A549 (cell line): ENCODE measurements at regions not wholly inside any gene's neighbourhood (a gene's known extent, or its start where the extent isn't known, plus 50 kb on each side); places are given as distances from the start of the nearest gene placed in this dataset.

Source experiments
- ATAC-seq, 2 experiments: fragments of 200-7000 bp in 1 of 2; fragments of >200 bp in 1 of 2; cut with Nextera tagmentation in 1 of 2; cut with Tn5 transposase in 1 of 2; 3 replicates each; pipeline versions ENCODE4 v1.8.0 to v1.9.1; 2018 to 2020; ENCODE audit warnings: mild to moderate bottlenecking in 1 of 2, moderate library complexity in 1 of 2
- CTCF ChIA-PET: fragments of 300-600 bp; sonication (Branson Sonifier 250); formaldehyde crosslinking; extraction: SDS; loops from one replicate; lab custom pipeline; 2021; ENCODE audit warnings: antibody characterized with exemption, inconsistent platforms; lab: Yijun Ruan, JAX
- POLR2A ChIA-PET: fragments of 350-600 bp; formaldehyde crosslinking; extraction: SDS; loops from one replicate; lab custom pipeline; 2021; ENCODE audit warnings: antibody characterized with exemption, inconsistent platforms; lab: Yijun Ruan, JAX
- DNase-seq, 2 experiments: peaks; one replicate each; pipeline versions ENCODE4 v3.0.0 to v3.0.0-alpha.2; 2011 to 2016; ENCODE audit warnings: low read depth in 1 of 2, low spot score in 1 of 2
- FAIRE-seq: peaks from 2 replicates; lab custom pipeline; 2011; peaks lifted over from hg19 to GRCh38; lab: Jason Lieb, UNC
- H3K27ac ChIP-seq, 2 experiments: fragments of >200 bp; sonication (Bioruptor Twin); formaldehyde crosslinking; 3 replicates each; pipeline ENCODE4 v1.5.1; 2016 to 2017
- H3K4me1 ChIP-seq: fragments of >200 bp; sonication (Bioruptor Twin); formaldehyde crosslinking; 3 replicates; pipeline ENCODE4 v1.6.1; 2016
- H3K4me2 ChIP-seq: fragments of >200 bp; sonication (Bioruptor Twin); formaldehyde crosslinking; 3 replicates; pipeline ENCODE4 v1.6.1; 2016
- H3K4me3 ChIP-seq: fragments of >200 bp; sonication (Bioruptor Twin); formaldehyde crosslinking; 3 replicates; pipeline ENCODE4 v1.5.1; 2016
- H3K9me3 ChIP-seq: fragments of >200 bp; sonication (Bioruptor Twin); formaldehyde crosslinking; 3 replicates; pipeline ENCODE4 v1.6.1; 2016
- BHLHE40 ChIP-seq: IDR thresholded peaks from 2 replicates; pipeline ENCODE4 v1.6.1; 2012; ENCODE audit warnings: low read depth, low read length, inconsistent platforms
- CHD2 ChIP-seq: fragments of 150-350 bp; IDR thresholded peaks from 2 replicates; pipeline ENCODE4 v1.6.1; 2014; ENCODE audit warnings: low read length; ENCODE audit not compliant: partially characterized antibody
- CTCF ChIP-seq: fragments of >200 bp; sonication (Bioruptor Twin); formaldehyde crosslinking; IDR thresholded peaks from 3 replicates; pipeline ENCODE4 v1.5.1; 2016
- EHF ChIP-seq: fragments of 250-450 bp; sonication (Bioruptor Pico); IDR thresholded peaks from 2 replicates; pipeline ENCODE4 v1.5.0; 2020; ENCODE audit warnings: mild to moderate bottlenecking
- EHMT2 ChIP-seq: fragments of 200-600 bp; sonication (generic); IDR thresholded peaks from 2 replicates; pipeline ENCODE4 v1.6.1; 2016; ENCODE audit warnings: antibody characterized with exemption, low read depth, mild to moderate bottlenecking, moderate library complexity
- EP300 ChIP-seq, 2 experiments: fragments of >200 bp; sonication (Bioruptor Twin); formaldehyde crosslinking; IDR thresholded peaks; 2 replicates in 1 of 2; 3 replicates in 1 of 2; pipeline ENCODE4 v1.6.1; 2016 to 2017
- FOSB ChIP-seq: fragments of 250-450 bp; sonication (Bioruptor Pico); IDR thresholded peaks from 2 replicates; pipeline ENCODE4 v1.5.0; 2020; ENCODE audit warnings: mild to moderate bottlenecking, moderate library complexity
- GATA3 ChIP-seq: IDR thresholded peaks from 2 replicates; pipeline ENCODE4 v1.6.1; 2012; ENCODE audit warnings: borderline replicate concordance
- HOXA7 ChIP-seq: fragments of 250-450 bp; sonication (Bioruptor Pico); IDR thresholded peaks from 2 replicates; pipeline ENCODE4 v1.5.0; 2020; ENCODE audit warnings: mild to moderate bottlenecking, moderate library complexity
- KDM1A ChIP-seq: fragments of 200-600 bp; sonication (generic); IDR thresholded peaks from 2 replicates; pipeline ENCODE4 v1.6.1; 2016; ENCODE audit warnings: low read depth, mild to moderate bottlenecking
- MAX ChIP-seq: IDR thresholded peaks from 2 replicates; pipeline ENCODE4 v1.6.1; 2012
- MYC ChIP-seq: IDR thresholded peaks from 2 replicates; pipeline ENCODE4 v1.6.1; 2012; ENCODE audit warnings: mild to moderate bottlenecking, inconsistent platforms, low read length, improper control_type of control experiment, borderline replicate concordance
- NFE2L2 ChIP-seq: fragments of 150-350 bp; conservative IDR thresholded peaks from 2 replicates; pipeline ENCODE4 v1.6.1; 2014; ENCODE audit warnings: low read length
- NPAS2 ChIP-seq: fragments of 250-450 bp; sonication (Bioruptor Pico); IDR thresholded peaks from 2 replicates; pipeline ENCODE4 v1.8.0; 2022; ENCODE audit warnings: mild to moderate bottlenecking, moderate library complexity, borderline replicate concordance
- NR3C1 ChIP-seq: fragments of >200 bp; sonication (Bioruptor Twin); formaldehyde crosslinking; IDR thresholded peaks from 3 replicates; pipeline ENCODE4 v1.6.1; 2017
- PBX3 ChIP-seq: IDR thresholded peaks from 2 replicates; pipeline ENCODE4 v1.6.1; 2012
- POLR2A ChIP-seq: IDR thresholded peaks from 2 replicates; pipeline ENCODE4 v1.6.1; 2012; ENCODE audit warnings: mild to moderate bottlenecking, low read length
- POLR2AphosphoS2 ChIP-seq: conservative IDR thresholded peaks from 2 replicates; pipeline ENCODE4 v1.6.1; 2012; ENCODE audit warnings: low read length, improper control_type of control experiment, inconsistent platforms
- RARB ChIP-seq: fragments of 250-450 bp; sonication (Bioruptor Pico); IDR thresholded peaks from 2 replicates; pipeline ENCODE4 v1.8.0; 2021; ENCODE audit warnings: mild to moderate bottlenecking, moderate library complexity
- REST ChIP-seq: fragments of 200-600 bp; sonication (generic); IDR thresholded peaks from 2 replicates; pipeline ENCODE4 v1.6.1; 2016; ENCODE audit warnings: antibody characterized with exemption, mild to moderate bottlenecking, moderate library complexity
- TFCP2L1 ChIP-seq: fragments of 250-450 bp; sonication (Bioruptor Pico); IDR thresholded peaks from 2 replicates; pipeline ENCODE4 v1.5.0; 2021; ENCODE audit warnings: mild to moderate bottlenecking
- TP53 ChIP-seq: fragments of 250-450 bp; sonication (Bioruptor Pico); IDR thresholded peaks from 2 replicates; pipeline ENCODE4 v1.5.0; 2021; ENCODE audit warnings: mild to moderate bottlenecking, moderate library complexity
- ZFP36 ChIP-seq: fragments of 450-650 bp; IDR thresholded peaks from 2 replicates; pipeline ENCODE4 v1.6.1; 2014; ENCODE audit warnings: borderline replicate concordance; ENCODE audit not compliant: partially characterized antibody
- WGBS: methylation state at CpG from one replicate; pipeline ENCODE4 v1.1.6; 2017; ENCODE audit errors: missing lambda C conversion rate; 5-methylcytosine and 5-hydroxymethylcytosine counted together
- TF ChIP-seq, protein P1 (sequence below): fragments of 250-450 bp; sonication (Bioruptor Pico); IDR thresholded peaks from 2 replicates; pipeline ENCODE4 v1.5.0; 2021; ENCODE audit warnings: mild to moderate bottlenecking, moderate library complexity, borderline replicate concordance

- no peaks in the 10 kb centered on the region for H3K9me3 ChIP-seq
- H3K27ac ChIP-seq, result no peak overlapping the region
- CTCF ChIA-PET, result no interaction called here
- peaks cover 6% of the 10 kb centered on the region; the same call in 2 of the 3 replicates for H3K4me1 ChIP-seq
- 80% methylated on average over 2 of the region's 2 CpGs for WGBS
- H3K4me2 ChIP-seq, result no peak overlapping the region
- no peak for DNase-seq
- POLR2A ChIA-PET, result no interaction called here
- no peak overlapping the region for H3K4me3 ChIP-seq
- no peak for ATAC-seq
- TF ChIP-seq REST (no peak), CHD2 (no peak), KDM1A (no peak), CTCF (no peak), ZFP36 (no peak), POLR2AphosphoS2 (no peak), MAX (no peak), HOXA7 (CRISPR knock-in tag) (no peak), BHLHE40 (no peak), NFE2L2 (no peak), PBX3 (no peak), EHMT2 (no peak), RARB (no peak), GATA3 (no peak), EHF (CRISPR knock-in tag) (no peak), TFCP2L1 (CRISPR knock-in tag) (no peak), FOSB (CRISPR knock-in tag) (no peak), NR3C1 (no peak)
- TF ChIP-seq, protein P1, sequence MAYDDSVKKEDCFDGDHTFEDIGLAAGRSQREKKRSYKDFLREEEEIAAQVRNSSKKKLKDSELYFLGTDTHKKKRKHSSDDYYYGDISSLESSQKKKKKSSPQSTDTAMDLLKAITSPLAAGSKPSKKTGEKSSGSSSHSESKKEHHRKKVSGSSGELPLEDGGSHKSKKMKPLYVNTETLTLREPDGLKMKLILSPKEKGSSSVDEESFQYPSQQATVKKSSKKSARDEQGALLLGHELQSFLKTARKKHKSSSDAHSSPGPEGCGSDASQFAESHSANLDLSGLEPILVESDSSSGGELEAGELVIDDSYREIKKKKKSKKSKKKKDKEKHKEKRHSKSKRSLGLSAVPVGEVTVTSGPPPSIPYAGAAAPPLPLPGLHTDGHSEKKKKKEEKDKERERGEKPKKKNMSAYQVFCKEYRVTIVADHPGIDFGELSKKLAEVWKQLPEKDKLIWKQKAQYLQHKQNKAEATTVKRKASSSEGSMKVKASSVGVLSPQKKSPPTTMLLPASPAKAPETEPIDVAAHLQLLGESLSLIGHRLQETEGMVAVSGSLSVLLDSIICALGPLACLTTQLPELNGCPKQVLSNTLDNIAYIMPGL (CRISPR knock-in tag), result no peak
- peak; percentile 23 for FAIRE-seq
These were observed 103.6 kb upstream of the FST start for GRCh38 chr5:53376853-53377252.

GRCh38 chr5:53378190-53378589 lies 102.2 kb upstream of the FST start:
- DNase-seq (no peak), FAIRE-seq (no peak), ATAC-seq (no peak)
- ChIA-PET POLR2A (no interaction called here), CTCF (no interaction called here)
- no peaks in the 10 kb centered on the region for H3K9me3 ChIP-seq
- 89% methylated on average over 2 of the region's 2 CpGs for WGBS
- H3K27ac ChIP-seq, result no peak overlapping the region
- H3K4me2 ChIP-seq, result no peak overlapping the region
- no peak overlapping the region for H3K4me3 ChIP-seq
- H3K4me1 ChIP-seq, result peaks cover 6% of the 10 kb centered on the region; the same call in 2 of the 3 replicates
- no peak for TF ChIP-seq EP300 (IDR thresholded peaks at IDR 0.05)
- TF ChIP-seq, protein P1 (CRISPR knock-in tag), result no peak
- no peak for TF ChIP-seq POLR2A
- no peak for TF ChIP-seq MYC
- no peak for TF ChIP-seq NPAS2 (CRISPR knock-in tag)
- no peak for TF ChIP-seq BHLHE40
- TF ChIP-seq REST, result no peak
- no peak for TF ChIP-seq TP53 (CRISPR knock-in tag)
